Panc1 (cell line): ENCODE measurements at regions not wholly inside any gene's neighbourhood (a gene's known extent, or its start where the extent isn't known, plus 50 kb on each side); places are given as distances from the start of the nearest gene placed in this dataset.

Experiments used
- ATAC-seq: fragments of 200-7000 bp; cut with Tn5 transposase; 2 replicates; pipeline ENCODE4 v1.9.1; 2020; ENCODE audit warnings: mild to moderate bottlenecking, moderate library complexity
- BruUV-seq: library from RNA; stranded (reverse); fragments of 400-500 nt; replicated peaks from 2 replicates; lab custom pipeline; 2021; lab: Mats Ljungman, UMichigan
- CTCF ChIA-PET: fragments of 300-600 bp; sonication (Branson Sonifier 250); formaldehyde crosslinking; loops from one replicate; lab custom pipeline; 2022; ENCODE audit warnings: antibody characterized with exemption; lab: Charles Lee
- POLR2A ChIA-PET: fragments of 300-600 bp; sonication (Branson Sonifier 250); formaldehyde crosslinking; loops from one replicate; lab custom pipeline; 2022; ENCODE audit warnings: antibody characterized with exemption; lab: Charles Lee
- DNase-seq: peaks from one replicate; pipeline ENCODE4 v3.0.0-alpha.2; 2010; ENCODE audit warnings: low read depth, low spot score
- H3K27ac ChIP-seq: 2 replicates; pipeline ENCODE4 v1.5.1; 2011; ENCODE audit warnings: mild to moderate bottlenecking, low read length, inconsistent platforms
- H3K27me3 ChIP-seq: fragments of 200-500 bp; sonication (Bioruptor generic); 2 replicates; pipeline ENCODE4 v1.6.0; 2014; ENCODE audit warnings: low read length, inconsistent platforms; ENCODE audit not compliant: control insufficient read depth, insufficient read depth
- H3K36me3 ChIP-seq: fragments of 200-500 bp; sonication (Bioruptor generic); 2 replicates; pipeline ENCODE4 v1.5.1; 2014; ENCODE audit warnings: inconsistent platforms, mild to moderate bottlenecking, low read length, moderate library complexity; ENCODE audit not compliant: control insufficient read depth, insufficient read depth
- H3K4me1 ChIP-seq: 2 replicates; pipeline ENCODE4 v1.5.1; 2011; ENCODE audit warnings: inconsistent platforms, mild to moderate bottlenecking, low read length, moderate library complexity; ENCODE audit not compliant: control insufficient read depth, insufficient read depth
- H3K4me3 ChIP-seq, 2 experiments: 2 replicates each; pipeline ENCODE4 v1.5.1; 2011 to 2012; ENCODE audit warnings: low read depth in 2 of 2, low read length in 2 of 2, mild to moderate bottlenecking in 2 of 2, inconsistent platforms in 1 of 2, moderate library complexity in 1 of 2
- H3K9me3 ChIP-seq: fragments of 200-500 bp; sonication (Bioruptor generic); 2 replicates; pipeline ENCODE4 v1.5.1; 2014; ENCODE audit warnings: low read depth, mild to moderate bottlenecking, inconsistent platforms, low read length, moderate library complexity; ENCODE audit not compliant: control insufficient read depth, insufficient read depth
- CTCF ChIP-seq: fragments of 450-650 bp; IDR thresholded peaks from 2 replicates; pipeline ENCODE4 v1.5.1; 2017; ENCODE audit warnings: mild to moderate bottlenecking
- POLR2AphosphoS5 ChIP-seq: IDR thresholded peaks from 2 replicates; pipeline ENCODE4 v1.6.1; 2012; ENCODE audit warnings: mild to moderate bottlenecking, low read depth, low read length, moderate library complexity
- REST ChIP-seq, 2 experiments: IDR thresholded peaks; 2 replicates each; pipeline ENCODE4 v1.6.1; 2011 to 2012; ENCODE audit warnings: low read depth in 2 of 2, control low read depth in 1 of 2, low read length in 1 of 2, mild to moderate bottlenecking in 1 of 2, moderate library complexity in 1 of 2; ENCODE audit not compliant: insufficient read depth in 1 of 2
- SIN3A ChIP-seq: IDR thresholded peaks from 2 replicates; pipeline ENCODE4 v1.6.1; 2012; ENCODE audit warnings: low read depth, mild to moderate bottlenecking, low read length, moderate library complexity, borderline replicate concordance; ENCODE audit not compliant: insufficient read depth
- TCF7L2 ChIP-seq: IDR thresholded peaks from 2 replicates; pipeline ENCODE4 v1.6.1; 2011; ENCODE audit warnings: mild to moderate bottlenecking, low read depth, low read length, inconsistent platforms
- in situ Hi-C: cut with HindIII; loops from 2 replicates; pipeline ENCODE4 v1.10.0; 2016; ENCODE audit warnings: low sequenced_read_pairs, low pct_unique_long_range_greater_than_20kb
- intact Hi-C: fragments of 100-400 bp; cut with micrococcal nuclease; formaldehyde crosslinking; loops from one replicate; pipeline ENCODE4 v1.10.0; 2022; ENCODE audit not compliant: unreplicated experiment

DNA sequence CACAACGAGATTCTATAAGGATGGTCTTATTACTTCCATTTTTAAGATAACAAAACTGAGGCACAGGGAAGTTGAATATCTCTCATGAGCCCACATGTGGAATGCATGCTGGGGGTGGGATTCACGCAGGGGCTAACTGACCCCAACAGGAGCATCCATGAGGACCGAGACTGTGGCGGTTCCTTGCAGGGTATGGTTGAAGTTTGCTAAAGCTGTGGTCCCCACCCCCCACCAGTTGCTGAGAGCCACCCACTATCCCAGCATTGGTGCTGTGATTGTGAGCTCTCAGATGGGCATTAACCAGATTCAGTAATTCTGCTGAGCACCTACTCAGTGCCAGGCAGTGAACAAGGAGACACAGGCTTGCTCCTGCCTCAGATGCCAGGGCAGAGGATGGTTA is 116.0 kb upstream of the TEX51 start:
- ChIA-PET CTCF (no interaction called here), POLR2A (no interaction called here)
- Histone ChIP-seq H3K4me3 (no peak overlapping the region), H3K36me3 (no peaks in the 10 kb centered on the region), H3K27ac (no peak overlapping the region), H3K9me3 (no peaks in the 10 kb centered on the region), H3K27me3 (no peaks in the 10 kb centered on the region; the same call in 1 of the 2 replicates), H3K4me1 (no peaks in the 10 kb centered on the region)
- intact Hi-C loops, result no loop called here
- TF ChIP-seq REST (IDR thresholded peaks at IDR 0.05; ENCODE audit: insufficient read depth in 1 of 2, low read depth in 2 of 2, low read length in 1 of 2) (no peak), TCF7L2 (no peak), POLR2AphosphoS5 (no peak), CTCF (no peak), SIN3A (no peak)
- no TSS peak for BruUV-seq
- no peak for DNase-seq
- in situ Hi-C loops, result no loop called here
- ATAC-seq, result no peak

DNA sequence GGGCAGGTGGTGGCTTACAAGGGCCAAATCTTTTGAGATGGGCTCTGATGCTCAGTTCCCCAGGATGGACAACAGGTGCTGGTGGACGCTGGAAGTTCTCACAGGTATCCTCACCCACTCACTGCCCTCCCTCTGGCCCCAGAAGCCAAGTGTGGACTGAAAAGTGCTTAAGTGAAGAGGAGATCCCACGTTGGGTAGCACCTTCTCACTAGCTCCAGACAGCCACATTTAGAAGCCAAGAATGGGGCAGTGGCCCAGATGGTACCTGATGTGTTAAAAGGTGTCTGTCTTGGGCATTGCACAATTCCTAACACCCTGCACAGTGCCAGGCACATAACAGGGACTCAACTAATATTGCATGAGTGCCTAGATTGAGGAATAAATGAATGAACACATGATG is 115.3 kb upstream of the TEX51 start:
- ATAC-seq, result no peak
- POLR2A ChIA-PET, result no interaction called here
- no peak overlapping the region for H3K27ac ChIP-seq

More for the DNA sequence above, 115.3 kb upstream of the TEX51 start:
- H3K4me3 ChIP-seq, result no peak overlapping the region
- BruUV-seq, result no TSS peak
- no peaks in the 10 kb centered on the region; the same call in 1 of the 2 replicates for H3K27me3 ChIP-seq
- CTCF ChIA-PET, result no interaction called here
- no peak for DNase-seq
- H3K4me1 ChIP-seq, result no peaks in the 10 kb centered on the region
- intact Hi-C loops (no loop called here), in situ Hi-C loops (no loop called here)
- TF ChIP-seq POLR2AphosphoS5, result no peak
- no peak for TF ChIP-seq TCF7L2
- TF ChIP-seq SIN3A, result no peak
- no peak for TF ChIP-seq REST (IDR thresholded peaks at IDR 0.05; ENCODE audit: insufficient read depth in 1 of 2, low read depth in 2 of 2, low read length in 1 of 2)
- TF ChIP-seq CTCF, result no peak
- no peaks in the 10 kb centered on the region for H3K9me3 ChIP-seq
- H3K36me3 ChIP-seq, result no peaks in the 10 kb centered on the region
